A549 (cell line): ENCODE measurements at regions not wholly inside any gene's neighbourhood (a gene's known extent, or its start where the extent isn't known, plus 50 kb on each side); places are given as distances from the start of the nearest gene placed in this dataset.

Experiments used
- ATAC-seq, 2 experiments: fragments of 200-7000 bp in 1 of 2; fragments of >200 bp in 1 of 2; cut with Nextera tagmentation in 1 of 2; cut with Tn5 transposase in 1 of 2; 3 replicates each; pipeline versions ENCODE4 v1.8.0 to v1.9.1; 2018 to 2020; ENCODE audit warnings: mild to moderate bottlenecking in 1 of 2, moderate library complexity in 1 of 2
- CTCF ChIA-PET: fragments of 300-600 bp; sonication (Branson Sonifier 250); formaldehyde crosslinking; extraction: SDS; loops from one replicate; lab custom pipeline; 2021; ENCODE audit warnings: antibody characterized with exemption, inconsistent platforms; lab: Yijun Ruan, JAX
- POLR2A ChIA-PET: fragments of 350-600 bp; formaldehyde crosslinking; extraction: SDS; loops from one replicate; lab custom pipeline; 2021; ENCODE audit warnings: antibody characterized with exemption, inconsistent platforms; lab: Yijun Ruan, JAX
- DNase-seq, 2 experiments: peaks; one replicate each; pipeline versions ENCODE4 v3.0.0 to v3.0.0-alpha.2; 2011 to 2016; ENCODE audit warnings: low read depth in 1 of 2, low spot score in 1 of 2
- FAIRE-seq: peaks from 2 replicates; lab custom pipeline; 2011; peaks lifted over from hg19 to GRCh38; lab: Jason Lieb, UNC
- H3K27ac ChIP-seq, 2 experiments: fragments of >200 bp; sonication (Bioruptor Twin); formaldehyde crosslinking; 3 replicates each; pipeline ENCODE4 v1.5.1; 2016 to 2017
- H3K4me1 ChIP-seq: fragments of >200 bp; sonication (Bioruptor Twin); formaldehyde crosslinking; 3 replicates; pipeline ENCODE4 v1.6.1; 2016
- H3K4me2 ChIP-seq: fragments of >200 bp; sonication (Bioruptor Twin); formaldehyde crosslinking; 3 replicates; pipeline ENCODE4 v1.6.1; 2016
- H3K4me3 ChIP-seq: fragments of >200 bp; sonication (Bioruptor Twin); formaldehyde crosslinking; 3 replicates; pipeline ENCODE4 v1.5.1; 2016
- H3K9me3 ChIP-seq: fragments of >200 bp; sonication (Bioruptor Twin); formaldehyde crosslinking; 3 replicates; pipeline ENCODE4 v1.6.1; 2016
- BCL3 ChIP-seq: fragments of >200 bp; sonication (Bioruptor Twin); formaldehyde crosslinking; IDR thresholded peaks from 3 replicates; pipeline ENCODE4 v1.6.1; 2016
- BHLHE40 ChIP-seq: IDR thresholded peaks from 2 replicates; pipeline ENCODE4 v1.6.1; 2012; ENCODE audit warnings: low read depth, low read length, inconsistent platforms
- CBX2 ChIP-seq: fragments of 200-600 bp; sonication (generic); IDR thresholded peaks from 2 replicates; pipeline ENCODE4 v1.6.1; 2016; ENCODE audit warnings: low read depth, mild to moderate bottlenecking, borderline replicate concordance
- CBX8 ChIP-seq: fragments of 200-600 bp; sonication (generic); IDR thresholded peaks from 2 replicates; pipeline ENCODE4 v1.6.1; 2016
- CEBPB ChIP-seq, 2 experiments: fragments of >200 bp in 1 of 2; sonication (Bioruptor Twin) in 1 of 2; formaldehyde crosslinking in 1 of 2; IDR thresholded peaks; 2 replicates each; pipeline ENCODE4 v1.6.1; 2012 to 2016
- CHD2 ChIP-seq: fragments of 150-350 bp; IDR thresholded peaks from 2 replicates; pipeline ENCODE4 v1.6.1; 2014; ENCODE audit warnings: low read length; ENCODE audit not compliant: partially characterized antibody
- CHD4 ChIP-seq: fragments of 200-600 bp; sonication (generic); IDR thresholded peaks from 2 replicates; pipeline ENCODE4 v1.6.1; 2016; ENCODE audit warnings: antibody characterized with exemption, mild to moderate bottlenecking, borderline replicate concordance
- FOSB ChIP-seq: fragments of 250-450 bp; sonication (Bioruptor Pico); IDR thresholded peaks from 2 replicates; pipeline ENCODE4 v1.5.0; 2020; ENCODE audit warnings: mild to moderate bottlenecking, moderate library complexity
- FOSL2 ChIP-seq, 2 experiments: fragments of 450-650 bp in 1 of 2; fragments of >200 bp in 1 of 2; sonication (Bioruptor Twin) in 1 of 2; formaldehyde crosslinking; IDR thresholded peaks; 2 replicates each; pipeline versions ENCODE4 v1.5.0 to v1.6.1; 2016 to 2020; ENCODE audit warnings: mild to moderate bottlenecking in 1 of 2, moderate library complexity in 1 of 2
- FOXS1 ChIP-seq: fragments of 250-450 bp; sonication (Bioruptor Pico); IDR thresholded peaks from 2 replicates; pipeline ENCODE4 v1.5.0; 2020; ENCODE audit warnings: mild to moderate bottlenecking, moderate library complexity
- HOXB5 ChIP-seq: fragments of 250-450 bp; sonication (Bioruptor Pico); IDR thresholded peaks from 2 replicates; pipeline ENCODE4 v1.5.0; 2020; ENCODE audit warnings: mild to moderate bottlenecking, moderate library complexity
- KDM1A ChIP-seq: fragments of 200-600 bp; sonication (generic); IDR thresholded peaks from 2 replicates; pipeline ENCODE4 v1.6.1; 2016; ENCODE audit warnings: low read depth, mild to moderate bottlenecking
- KDM5A ChIP-seq: fragments of 200-600 bp; sonication (generic); IDR thresholded peaks from 2 replicates; pipeline ENCODE4 v1.6.1; 2016; ENCODE audit warnings: antibody characterized with exemption, mild to moderate bottlenecking
- MAFK ChIP-seq: fragments of 450-650 bp; IDR thresholded peaks from 2 replicates; pipeline ENCODE4 v1.6.1; 2014; ENCODE audit not compliant: partially characterized antibody
- NFE2L2 ChIP-seq: fragments of 150-350 bp; conservative IDR thresholded peaks from 2 replicates; pipeline ENCODE4 v1.6.1; 2014; ENCODE audit warnings: low read length
- NR3C1 ChIP-seq: fragments of >200 bp; sonication (Bioruptor Twin); formaldehyde crosslinking; IDR thresholded peaks from 3 replicates; pipeline ENCODE4 v1.6.1; 2017
- PBX3 ChIP-seq: IDR thresholded peaks from 2 replicates; pipeline ENCODE4 v1.6.1; 2012
- POLR2AphosphoS2 ChIP-seq: conservative IDR thresholded peaks from 2 replicates; pipeline ENCODE4 v1.6.1; 2012; ENCODE audit warnings: low read length, improper control_type of control experiment, inconsistent platforms
- SREBF2 ChIP-seq: fragments of 450-650 bp; IDR thresholded peaks from 2 replicates; pipeline ENCODE4 v1.6.1; 2014; ENCODE audit warnings: mild to moderate bottlenecking, moderate library complexity
- TFCP2L1 ChIP-seq: fragments of 250-450 bp; sonication (Bioruptor Pico); IDR thresholded peaks from 2 replicates; pipeline ENCODE4 v1.5.0; 2021; ENCODE audit warnings: mild to moderate bottlenecking
- TP53 ChIP-seq: fragments of 250-450 bp; sonication (Bioruptor Pico); IDR thresholded peaks from 2 replicates; pipeline ENCODE4 v1.5.0; 2021; ENCODE audit warnings: mild to moderate bottlenecking, moderate library complexity
- USF2 ChIP-seq: fragments of 450-650 bp; IDR thresholded peaks from 2 replicates; pipeline ENCODE4 v1.6.1; 2014; ENCODE audit warnings: antibody characterized with exemption
- ZC3H11A ChIP-seq: fragments of 450-650 bp; IDR thresholded peaks from 2 replicates; pipeline ENCODE4 v1.6.1; 2014; ENCODE audit warnings: antibody characterized with exemption, mild to moderate bottlenecking
- ZFP36 ChIP-seq: fragments of 450-650 bp; IDR thresholded peaks from 2 replicates; pipeline ENCODE4 v1.6.1; 2014; ENCODE audit warnings: borderline replicate concordance; ENCODE audit not compliant: partially characterized antibody
- ZNF302 ChIP-seq: fragments of 250-450 bp; sonication (Bioruptor Pico); IDR thresholded peaks from 2 replicates; pipeline ENCODE4 v1.9.0; 2021; ENCODE audit warnings: inconsistent platforms, mild to moderate bottlenecking, moderate library complexity
- WGBS: methylation state at CpG from one replicate; pipeline ENCODE4 v1.1.6; 2017; ENCODE audit errors: missing lambda C conversion rate; 5-methylcytosine and 5-hydroxymethylcytosine counted together
- TF ChIP-seq, protein P1 (sequence below): fragments of 250-450 bp; sonication (Bioruptor Pico); IDR thresholded peaks from 2 replicates; pipeline ENCODE4 v1.5.0; 2021; ENCODE audit warnings: mild to moderate bottlenecking, moderate library complexity, borderline replicate concordance
- TF ChIP-seq, protein P2 (sequence below): IDR thresholded peaks from 2 replicates; pipeline ENCODE4 v1.6.1; 2012
- TF ChIP-seq, protein P3 (sequence below): fragments of >200 bp; sonication (Bioruptor Twin); formaldehyde crosslinking; IDR thresholded peaks from 2 replicates; pipeline ENCODE4 v1.6.1; 2016

DNA sequence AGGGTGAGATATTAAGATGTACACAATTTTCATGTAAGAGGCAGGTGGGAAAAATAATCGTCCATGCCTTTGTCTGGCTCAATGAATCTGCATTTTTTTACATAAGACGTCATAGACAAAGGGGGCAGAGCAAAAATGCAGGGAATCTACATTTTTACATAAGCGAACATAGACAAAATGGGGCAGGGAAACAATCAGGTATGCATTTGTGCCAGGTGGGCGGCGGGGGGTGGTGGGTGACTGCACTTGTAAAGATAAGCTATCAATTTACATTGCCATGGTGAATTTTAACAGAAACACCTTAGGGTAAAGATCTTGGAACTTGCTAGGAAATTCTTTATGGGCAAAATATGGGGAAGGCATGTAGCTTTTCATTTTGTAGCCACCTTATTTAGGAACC is 96.3 kb upstream of the CES5A start (continued):
- TF ChIP-seq, protein P1, sequence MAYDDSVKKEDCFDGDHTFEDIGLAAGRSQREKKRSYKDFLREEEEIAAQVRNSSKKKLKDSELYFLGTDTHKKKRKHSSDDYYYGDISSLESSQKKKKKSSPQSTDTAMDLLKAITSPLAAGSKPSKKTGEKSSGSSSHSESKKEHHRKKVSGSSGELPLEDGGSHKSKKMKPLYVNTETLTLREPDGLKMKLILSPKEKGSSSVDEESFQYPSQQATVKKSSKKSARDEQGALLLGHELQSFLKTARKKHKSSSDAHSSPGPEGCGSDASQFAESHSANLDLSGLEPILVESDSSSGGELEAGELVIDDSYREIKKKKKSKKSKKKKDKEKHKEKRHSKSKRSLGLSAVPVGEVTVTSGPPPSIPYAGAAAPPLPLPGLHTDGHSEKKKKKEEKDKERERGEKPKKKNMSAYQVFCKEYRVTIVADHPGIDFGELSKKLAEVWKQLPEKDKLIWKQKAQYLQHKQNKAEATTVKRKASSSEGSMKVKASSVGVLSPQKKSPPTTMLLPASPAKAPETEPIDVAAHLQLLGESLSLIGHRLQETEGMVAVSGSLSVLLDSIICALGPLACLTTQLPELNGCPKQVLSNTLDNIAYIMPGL (CRISPR knock-in tag), result no peak
- TF ChIP-seq FOXS1 (CRISPR knock-in tag), result no peak
- TF ChIP-seq KDM1A, result no peak

GRCh38 chr16:55968221-55968620 is 93.0 kb upstream of the CES5A start:
- no peak overlapping the region for H3K27ac ChIP-seq
- H3K4me2 ChIP-seq, result no peak overlapping the region
- TF ChIP-seq HOXB5 (CRISPR knock-in tag), result no peak
- TF ChIP-seq CBX8, result no peak
- TF ChIP-seq NFE2L2, result no peak
- no peak for TF ChIP-seq ZNF302 (CRISPR knock-in tag)
- no peak for TF ChIP-seq SREBF2
- TF ChIP-seq, protein P2, sequence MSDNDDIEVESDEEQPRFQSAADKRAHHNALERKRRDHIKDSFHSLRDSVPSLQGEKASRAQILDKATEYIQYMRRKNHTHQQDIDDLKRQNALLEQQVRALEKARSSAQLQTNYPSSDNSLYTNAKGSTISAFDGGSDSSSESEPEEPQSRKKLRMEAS, result no peak
- no peak for TF ChIP-seq CEBPB (IDR thresholded peaks at IDR 0.05)
- no peak for TF ChIP-seq CBX2
- TF ChIP-seq MAFK, result no peak
- TF ChIP-seq NR3C1, result no peak
- no peak for TF ChIP-seq BCL3
- no peak for TF ChIP-seq FOXS1 (CRISPR knock-in tag)
- TF ChIP-seq BHLHE40, result no peak
- no peak for TF ChIP-seq ZFP36
- TF ChIP-seq PBX3, result no peak
- TF ChIP-seq POLR2AphosphoS2, result no peak
- no peaks in the 10 kb centered on the region for H3K4me1 ChIP-seq
- no peak for DNase-seq
- H3K9me3 ChIP-seq, result no peaks in the 10 kb centered on the region
- POLR2A ChIA-PET, result no interaction called here
- no peak overlapping the region for H3K4me3 ChIP-seq
- no peak for FAIRE-seq
- WGBS, result 56% methylated on average over 5 of the region's 5 CpGs
- CTCF ChIA-PET, result interaction anchor here (1.2 to 1.3 kb wide), 2 partner anchors 23 to 24 kb away, joined by 3 read pairs; no protein-coding TSS in a partner anchor
- ATAC-seq, result no peak

DNA sequence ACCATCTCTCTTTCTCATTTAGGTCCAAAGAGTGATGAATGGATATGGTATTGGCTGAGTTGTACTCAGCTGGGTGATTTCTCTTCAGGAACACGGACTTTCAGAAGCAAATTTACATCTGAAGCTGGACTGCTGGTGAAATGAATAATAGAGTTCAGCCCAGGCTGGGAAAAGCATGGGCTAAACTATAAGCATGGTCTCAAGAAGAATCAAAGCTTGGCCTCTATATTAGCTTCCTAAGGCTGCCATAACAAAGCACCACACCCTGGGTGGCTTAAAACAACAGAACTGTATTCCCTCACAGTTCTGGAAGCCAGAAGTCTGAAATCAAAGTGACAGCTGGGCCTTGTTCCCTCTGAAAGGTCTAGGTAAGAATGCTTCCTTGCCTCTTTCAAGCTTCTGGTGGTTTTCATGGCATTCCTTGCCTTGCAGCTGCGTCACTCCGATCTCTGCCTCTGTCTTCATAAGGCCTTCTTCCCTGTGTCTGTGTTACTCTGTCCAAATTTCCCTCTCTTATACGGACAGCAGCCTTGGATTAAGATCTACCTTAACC is 89.8 kb upstream of the CES5A start:
- H3K27ac ChIP-seq, result no peak overlapping the region
- no peak overlapping the region for H3K4me3 ChIP-seq
- ChIA-PET CTCF (interaction anchor here (1.3 to 8.3 kb wide), 2 partner anchors 9 to 20 kb away, joined by 5 to 51 read pairs; no protein-coding TSS in a partner anchor), POLR2A (no interaction called here)
- no peak overlapping the region for H3K4me2 ChIP-seq
- FAIRE-seq (no peak), DNase-seq (no peak), ATAC-seq (no peak)
- no peaks in the 10 kb centered on the region for H3K9me3 ChIP-seq
- WGBS, result 37% methylated on average over 4 of the region's 4 CpGs
- no peaks in the 10 kb centered on the region for H3K4me1 ChIP-seq
- no peak for TF ChIP-seq ZC3H11A
- TF ChIP-seq TP53 (CRISPR knock-in tag), result no peak
- TF ChIP-seq, protein P3, sequence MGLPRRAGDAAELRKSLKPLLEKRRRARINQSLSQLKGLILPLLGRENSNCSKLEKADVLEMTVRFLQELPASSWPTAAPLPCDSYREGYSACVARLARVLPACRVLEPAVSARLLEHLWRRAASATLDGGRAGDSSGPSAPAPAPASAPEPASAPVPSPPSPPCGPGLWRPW, result no peak
- no peak for TF ChIP-seq NR3C1
- no peak for TF ChIP-seq FOSB (CRISPR knock-in tag)
- TF ChIP-seq CHD2, result no peak
- TF ChIP-seq KDM5A, result no peak
- no peak for TF ChIP-seq FOSL2 (IDR thresholded peaks at IDR 0.05)
- no peak for TF ChIP-seq FOSL2 (CRISPR knock-in tag; IDR thresholded peaks at IDR 0.05)
- TF ChIP-seq, protein P1 (CRISPR knock-in tag), result no peak
- TF ChIP-seq CHD4, result no peak
- no peak for TF ChIP-seq HOXB5 (CRISPR knock-in tag)
- no peak for TF ChIP-seq TFCP2L1 (CRISPR knock-in tag)
- no peak for TF ChIP-seq USF2
